DND-41 (cell line): ENCODE measurements at regions not wholly inside any gene's neighbourhood (a gene's known extent, or its start where the extent isn't known, plus 50 kb on each side); places are given as distances from the start of the nearest gene placed in this dataset.

ENCODE experiments used
- ATAC-seq: fragments of 200-7000 bp; cut with Tn5 transposase; 3 replicates; pipeline ENCODE4 v1.9.1; 2021; ENCODE audit warnings: low read depth; ENCODE audit not compliant: insufficient read depth
- DNase-seq: peaks from one replicate; pipeline ENCODE4 v3.0.0-alpha.2; 2020
- H2AFZ ChIP-seq: 2 replicates; pipeline ENCODE4 v1.6.0; 2012; ENCODE audit warnings: low read depth, low read length
- H3K27ac ChIP-seq: 2 replicates; pipeline ENCODE4 v1.5.1; 2012; ENCODE audit warnings: low read length, inconsistent platforms
- H3K27me3 ChIP-seq: fragments of 200-600 bp; sonication (generic); 2 replicates; pipeline ENCODE4 v1.6.0; 2012; ENCODE audit warnings: low read length, mild to moderate bottlenecking, inconsistent platforms; ENCODE audit not compliant: insufficient read depth, poor library complexity
- H3K36me3 ChIP-seq: 2 replicates; pipeline ENCODE4 v1.5.1; 2012; ENCODE audit warnings: low read length, inconsistent platforms; ENCODE audit not compliant: insufficient read depth
- H3K4me1 ChIP-seq: 2 replicates; pipeline ENCODE4 v1.5.1; 2012; ENCODE audit warnings: mild to moderate bottlenecking, low read length; ENCODE audit not compliant: insufficient read depth
- H3K4me2 ChIP-seq: 2 replicates; pipeline ENCODE4 v1.6.0; 2012; ENCODE audit warnings: mild to moderate bottlenecking, moderate library complexity, low read length, inconsistent platforms; ENCODE audit not compliant: insufficient read depth
- H3K4me3 ChIP-seq, 2 experiments: fragments of 200-600 bp in 1 of 2; shearing (Covaris generic) in 1 of 2; 2 replicates each; pipeline ENCODE4 v1.5.1; 2012 to 2016; ENCODE audit warnings: inconsistent platforms in 2 of 2, low read length in 2 of 2, mild to moderate bottlenecking in 2 of 2, low read depth in 1 of 2, moderate library complexity in 1 of 2
- H3K79me2 ChIP-seq: 2 replicates; pipeline ENCODE4 v1.6.0; 2012; ENCODE audit warnings: low read length, inconsistent platforms; ENCODE audit not compliant: insufficient read depth
- H3K9ac ChIP-seq: 2 replicates; pipeline ENCODE4 v1.6.0; 2012; ENCODE audit warnings: low read depth, mild to moderate bottlenecking, inconsistent platforms, low read length, moderate library complexity
- H3K9me3 ChIP-seq: 2 replicates; pipeline ENCODE4 v1.5.1; 2012; ENCODE audit warnings: low read length, moderate library complexity, mild to moderate bottlenecking, inconsistent platforms; ENCODE audit not compliant: insufficient read depth, severe bottlenecking
- H4K20me1 ChIP-seq: 2 replicates; pipeline ENCODE4 v1.6.0; 2012; ENCODE audit warnings: low read length; ENCODE audit not compliant: insufficient read depth
- CTCF ChIP-seq: IDR thresholded peaks from 2 replicates; pipeline ENCODE4 v1.5.1; 2012; ENCODE audit warnings: borderline replicate concordance, low read length, moderate library complexity, mild to moderate bottlenecking; ENCODE audit not compliant: poor library complexity, severe bottlenecking; ENCODE audit errors: extremely low read depth
- EZH2 ChIP-seq: IDR thresholded peaks from 3 replicates; pipeline ENCODE4 v1.6.1; 2012; ENCODE audit warnings: borderline replicate concordance, low read depth, mild to moderate bottlenecking, moderate library complexity, low read length, inconsistent platforms; ENCODE audit not compliant: severe bottlenecking

- H3K9me3 ChIP-seq, result no peaks in the 10 kb centered on the region
- H3K4me2 ChIP-seq, result no peak overlapping the region
- H3K27me3 ChIP-seq, result no peaks in the 10 kb centered on the region
- H3K4me1 ChIP-seq, result no peaks in the 10 kb centered on the region
- H3K27ac ChIP-seq, result no peak overlapping the region
- H3K4me3 ChIP-seq, result no peak overlapping the region
- H4K20me1 ChIP-seq, result no peaks in the 10 kb centered on the region
- no peak overlapping the region for H3K9ac ChIP-seq
- DNase-seq, result no peak
- H2AFZ ChIP-seq, result no peak overlapping the region
- no peaks in the 10 kb centered on the region for H3K79me2 ChIP-seq
- ATAC-seq, result no peak
- H3K36me3 ChIP-seq, result no peaks in the 10 kb centered on the region
- TF ChIP-seq EZH2 (no peak), CTCF (no peak)
Observed at GRCh38 chr5:98128846-98129245, 644.6 kb upstream of the RGMB start.

DNA sequence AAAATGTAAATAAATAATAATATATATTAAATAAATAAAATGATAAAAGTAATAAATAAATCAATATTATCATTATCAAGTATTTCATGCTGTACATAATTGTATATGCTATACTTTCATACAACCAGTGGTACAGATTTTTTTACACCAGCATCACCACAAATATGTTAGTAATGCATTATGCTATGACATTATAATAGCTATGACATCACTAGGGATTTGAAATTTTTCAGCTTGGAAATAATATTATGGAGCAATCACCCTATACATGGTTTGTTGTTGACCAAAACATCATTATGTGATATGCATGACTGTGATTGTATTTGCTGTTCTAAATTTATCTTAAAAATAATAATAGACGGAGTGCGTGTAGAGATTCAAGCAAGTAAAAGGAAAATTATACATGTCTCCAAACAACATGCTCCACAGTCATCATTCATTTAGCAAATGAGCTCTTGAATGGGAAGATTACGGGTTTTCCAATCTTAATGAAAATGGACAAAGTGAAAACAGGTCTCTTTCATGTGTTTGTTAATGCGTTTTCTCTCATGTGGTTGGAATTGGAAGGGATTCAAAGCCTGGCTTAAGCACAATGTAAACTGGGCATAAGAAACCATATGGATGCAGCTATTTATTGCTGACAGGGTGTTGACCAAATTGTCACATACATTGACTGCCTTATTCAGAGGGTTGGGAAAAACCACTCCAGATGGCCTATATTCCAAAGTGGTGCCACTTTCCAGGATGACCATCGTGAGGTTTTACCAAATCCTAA, 643.0 kb upstream of the RGMB start:
- Histone ChIP-seq H2AFZ (no peak overlapping the region), H3K36me3 (no peaks in the 10 kb centered on the region), H4K20me1 (no peaks in the 10 kb centered on the region), H3K9ac (no peak overlapping the region), H3K4me2 (no peak overlapping the region), H3K27ac (no peak overlapping the region), H3K27me3 (no peaks in the 10 kb centered on the region), H3K79me2 (no peaks in the 10 kb centered on the region), H3K4me1 (no peaks in the 10 kb centered on the region), H3K4me3 (no peak overlapping the region), H3K9me3 (no peaks in the 10 kb centered on the region)
- DNase-seq, result no peak
- no peak for ATAC-seq
- TF ChIP-seq EZH2 (no peak), CTCF (no peak)

GRCh38 chr5:98144116-98144515, 629.3 kb upstream of the RGMB start:
- DNase-seq (no peak), ATAC-seq (no peak)
- no peaks in the 10 kb centered on the region for H3K36me3 ChIP-seq
- H3K4me2 ChIP-seq, result no peak overlapping the region
- H3K79me2 ChIP-seq, result no peaks in the 10 kb centered on the region
- H3K9me3 ChIP-seq, result no peaks in the 10 kb centered on the region
- no peak for TF ChIP-seq CTCF
- no peak for TF ChIP-seq EZH2
- no peak overlapping the region for H3K9ac ChIP-seq
- H3K4me3 ChIP-seq, result no peak overlapping the region
- H3K27me3 ChIP-seq, result no peaks in the 10 kb centered on the region
- no peaks in the 10 kb centered on the region for H3K4me1 ChIP-seq
- no peak overlapping the region for H3K27ac ChIP-seq
- no peaks in the 10 kb centered on the region for H4K20me1 ChIP-seq
- no peak overlapping the region for H2AFZ ChIP-seq

DNA sequence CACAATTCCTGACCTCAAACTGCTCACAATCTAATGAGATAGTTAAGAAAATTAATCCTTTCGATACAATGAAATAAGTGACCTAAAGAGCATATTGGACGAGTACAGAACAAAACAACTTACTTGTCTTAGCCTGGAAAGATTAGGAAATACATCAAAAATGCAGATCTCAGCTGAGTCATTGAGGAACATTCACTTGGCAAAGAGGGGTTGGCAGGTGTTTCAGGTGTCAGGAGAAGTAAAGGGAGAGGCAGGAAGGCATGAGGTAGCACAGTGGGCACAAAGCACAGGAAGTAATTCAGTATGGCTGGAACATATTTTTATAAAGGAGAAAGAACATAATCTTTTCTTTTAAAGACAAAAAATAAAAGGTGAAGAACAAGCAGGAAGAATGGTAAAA, 628.8 kb upstream of the RGMB start:
- ATAC-seq (no peak), DNase-seq (no peak)
- Histone ChIP-seq H3K27me3 (no peaks in the 10 kb centered on the region), H3K4me1 (no peaks in the 10 kb centered on the region), H3K9ac (no peak overlapping the region), H4K20me1 (no peaks in the 10 kb centered on the region), H3K79me2 (no peaks in the 10 kb centered on the region), H3K27ac (no peak overlapping the region), H3K9me3 (no peaks in the 10 kb centered on the region), H3K4me2 (no peak overlapping the region), H2AFZ (no peak overlapping the region), H3K36me3 (no peaks in the 10 kb centered on the region), H3K4me3 (no peak overlapping the region)
- TF ChIP-seq EZH2 (no peak), CTCF (no peak)
